GM23338 (cell line): ENCODE measurements at regions not wholly inside any gene's neighbourhood (a gene's known extent, or its start where the extent isn't known, plus 50 kb on each side); places are given as distances from the start of the nearest gene placed in this dataset.

Source experiments
- ATAC-seq: fragments of 200-7000 bp; cut with Tn5 transposase; 3 replicates; pipeline ENCODE4 v1.9.1; 2020
- DNase-seq: peaks from one replicate; pipeline ENCODE4 v3.0.0-alpha.2; 2015; ENCODE audit warnings: low spot score
- H2AFZ ChIP-seq: fragments of 200-600 bp; sonication (generic); 2 replicates; pipeline ENCODE4 v1.8.0; 2016; ENCODE audit warnings: antibody characterized with exemption, mild to moderate bottlenecking, moderate library complexity
- H3F3A ChIP-seq: fragments of 200-600 bp; sonication (generic); replicated peaks from 2 replicates; pipeline ENCODE4 v1.8.0; 2017; ENCODE audit warnings: antibody characterized with exemption, mixed run types, low read depth
- H3K27ac ChIP-seq: fragments of 200-600 bp; sonication (generic); 2 replicates; pipeline ENCODE4 v1.6.1; 2016; ENCODE audit warnings: low read depth
- H3K27me3 ChIP-seq: fragments of 200-600 bp; sonication (generic); 2 replicates; pipeline ENCODE4 v1.8.0; 2016; ENCODE audit warnings: mild to moderate bottlenecking, mixed run types, moderate library complexity; ENCODE audit not compliant: insufficient read depth
- H3K36me3 ChIP-seq: fragments of 200-600 bp; sonication (generic); 2 replicates; pipeline ENCODE4 v1.8.0; 2016; ENCODE audit warnings: mild to moderate bottlenecking; ENCODE audit not compliant: insufficient read depth
- H3K4me1 ChIP-seq: fragments of 200-600 bp; sonication (generic); 2 replicates; pipeline ENCODE4 v1.8.0; 2016; ENCODE audit warnings: mild to moderate bottlenecking, moderate library complexity; ENCODE audit not compliant: insufficient read depth
- H3K4me2 ChIP-seq: fragments of 200-600 bp; sonication (generic); 2 replicates; pipeline ENCODE4 v1.7.1; 2017; ENCODE audit warnings: mixed run types
- H3K4me3 ChIP-seq: fragments of 200-600 bp; sonication (generic); 2 replicates; pipeline ENCODE4 v1.6.1; 2016; ENCODE audit warnings: mixed run types
- H3K79me2 ChIP-seq: fragments of 200-600 bp; sonication (generic); replicated peaks from 2 replicates; pipeline ENCODE4 v1.8.0; 2017; ENCODE audit warnings: mild to moderate bottlenecking; ENCODE audit not compliant: insufficient read depth
- H3K9me2 ChIP-seq: fragments of 200-600 bp; sonication (generic); 2 replicates; pipeline ENCODE4 v1.8.0; 2017; ENCODE audit not compliant: insufficient read depth
- H4K20me1 ChIP-seq: fragments of 200-600 bp; sonication (generic); replicated peaks from 2 replicates; pipeline ENCODE4 v1.8.0; 2017; ENCODE audit warnings: mild to moderate bottlenecking; ENCODE audit not compliant: insufficient read depth
- H3K27ac Mint-ChIP-seq: 2 replicates; pipeline ENCODE4 v1.8.0; 2020; ENCODE audit warnings: inconsistent platforms, mild to moderate bottlenecking, moderate library complexity, mixed read lengths
- H3K27me3 Mint-ChIP-seq: 3 replicates; pipeline ENCODE4 v1.8.0; 2022; ENCODE audit warnings: low read depth, mild to moderate bottlenecking, moderate library complexity, mixed read lengths, inconsistent platforms; ENCODE audit not compliant: insufficient read depth, poor library complexity
- H3K36me3 Mint-ChIP-seq: 3 replicates; pipeline ENCODE4 v1.8.0; 2021; ENCODE audit warnings: low read depth, mild to moderate bottlenecking, inconsistent platforms, moderate library complexity, mixed read lengths
- H3K4me1 Mint-ChIP-seq: 3 replicates; pipeline ENCODE4 v1.8.0; 2020; ENCODE audit warnings: mild to moderate bottlenecking, inconsistent platforms, mixed read lengths
- H3K4me3 Mint-ChIP-seq: 3 replicates; pipeline ENCODE4 v1.8.0; 2021; ENCODE audit warnings: moderate library complexity, mild to moderate bottlenecking, inconsistent platforms, mixed read lengths
- H3K9me3 Mint-ChIP-seq: 3 replicates; pipeline ENCODE4 v1.8.0; 2020; ENCODE audit warnings: moderate library complexity, mild to moderate bottlenecking, inconsistent platforms, mixed read lengths
- CREB1 ChIP-seq: fragments of 250-450 bp; sonication (Bioruptor Pico); IDR thresholded peaks from 2 replicates; pipeline ENCODE4 v1.5.0; 2020; ENCODE audit warnings: low read depth, mild to moderate bottlenecking, moderate library complexity
- CTCF ChIP-seq, 2 experiments: fragments of 200-600 bp in 1 of 2; sonication (generic) in 1 of 2; conservative IDR thresholded peaks; 2 replicates each; pipeline versions ENCODE4 v1.5.1 to v1.6.1; 2016 to 2017; ENCODE audit warnings: antibody characterized with exemption in 2 of 2, low read depth in 2 of 2, mild to moderate bottlenecking in 2 of 2, moderate library complexity in 1 of 2
- ETS1 ChIP-seq: IDR thresholded peaks from 2 replicates; pipeline ENCODE4 v1.6.1; 2016; ENCODE audit warnings: antibody characterized with exemption
- EZH2 ChIP-seq: fragments of 200-600 bp; sonication (generic); IDR thresholded peaks from one replicate; pipeline ENCODE4 v1.8.0; 2017; ENCODE audit warnings: antibody characterized with exemption, mild to moderate bottlenecking, low read depth; ENCODE audit not compliant: unreplicated experiment
- EZH2phosphoT487 ChIP-seq: fragments of 200-600 bp; sonication (generic); IDR thresholded peaks from one replicate; pipeline ENCODE4 v1.8.1; 2018; ENCODE audit warnings: antibody characterized with exemption; ENCODE audit not compliant: unreplicated experiment
- JUNB ChIP-seq: IDR thresholded peaks from one replicate; pipeline ENCODE4 v1.6.1; 2016; ENCODE audit warnings: antibody characterized with exemption; ENCODE audit not compliant: unreplicated experiment
- NANOG ChIP-seq: IDR thresholded peaks from 2 replicates; pipeline ENCODE4 v1.6.1; 2016; ENCODE audit warnings: antibody characterized with exemption, borderline replicate concordance
- REST ChIP-seq: IDR thresholded peaks from one replicate; pipeline ENCODE4 v1.6.1; 2018; ENCODE audit warnings: antibody characterized with exemption; ENCODE audit not compliant: unreplicated experiment
- ZNF114 ChIP-seq: fragments of 250-450 bp; sonication (Bioruptor Pico); IDR thresholded peaks from 2 replicates; pipeline ENCODE4 v1.5.0; 2020; ENCODE audit warnings: mild to moderate bottlenecking, moderate library complexity
- ZNF462 ChIP-seq: fragments of 250-450 bp; sonication (Bioruptor Pico); IDR thresholded peaks from 2 replicates; pipeline ENCODE4 v1.5.0; 2020; ENCODE audit warnings: mild to moderate bottlenecking, moderate library complexity

- no peaks in the 10 kb centered on the region for H4K20me1 ChIP-seq
- no peak overlapping the region for H3K4me3 ChIP-seq
- H3K27ac Mint-ChIP-seq, result no peak overlapping the region
- no peak for TF ChIP-seq NANOG
- TF ChIP-seq ZNF462, result no peak
- no peak overlapping the region for H3K4me3 Mint-ChIP-seq
- peaks cover 2% of the 10 kb centered on the region for H3K4me1 Mint-ChIP-seq
- no peak overlapping the region for H3K4me2 ChIP-seq
- no peak overlapping the region for H3K27ac ChIP-seq
- H3K9me3 Mint-ChIP-seq, result no peaks in the 10 kb centered on the region
- no peaks in the 10 kb centered on the region for H3K36me3 Mint-ChIP-seq
- no peak for DNase-seq
- no peak overlapping the region for H2AFZ ChIP-seq
- H3F3A ChIP-seq, result no peaks in the 10 kb centered on the region
- peaks cover 3% of the 10 kb centered on the region for H3K27me3 Mint-ChIP-seq
- no peaks in the 10 kb centered on the region for H3K27me3 ChIP-seq
- 0 out of 2 replicates have a peak, but pooled peaks cover 2% of the 10 kb centered on the region for H3K4me1 ChIP-seq
- H3K79me2 ChIP-seq, result no peaks in the 10 kb centered on the region
- H3K36me3 ChIP-seq, result no peaks in the 10 kb centered on the region
- ATAC-seq, result no peak
- H3K9me2 ChIP-seq, result peaks cover 13% of the 10 kb centered on the region; the same call in 1 of the 2 replicates
These were observed 82.2 kb upstream of the ST8SIA3 start for GRCh38 chr18:57270156-57270555.

GRCh38 chr18:57273194-57273593 is 79.2 kb upstream of the ST8SIA3 start:
- Mint-ChIP-seq H3K4me3 (no peak overlapping the region), H3K4me1 (peaks cover 10% of the 10 kb centered on the region; the same call in 2 of the 3 replicates), H3K36me3 (no peaks in the 10 kb centered on the region), H3K27me3 (peaks cover 3% of the 10 kb centered on the region), H3K27ac (no peak overlapping the region), H3K9me3 (no peaks in the 10 kb centered on the region)
- H3K27ac ChIP-seq, result no peak overlapping the region
- no peaks in the 10 kb centered on the region for H3K36me3 ChIP-seq
- no peaks in the 10 kb centered on the region for H3K27me3 ChIP-seq
- H3K4me2 ChIP-seq, result no peak overlapping the region
- H3K9me2 ChIP-seq, result 0 out of 2 replicates have a peak, but pooled peaks cover 4% of the 10 kb centered on the region
- DNase-seq (no peak), ATAC-seq (no peak)
- H3K79me2 ChIP-seq, result no peaks in the 10 kb centered on the region
- H2AFZ ChIP-seq, result no peak overlapping the region
- peaks cover 6% of the 10 kb centered on the region; the same call in 1 of the 2 replicates for H3K4me1 ChIP-seq
- no peaks in the 10 kb centered on the region for H3F3A ChIP-seq
- H4K20me1 ChIP-seq, result no peaks in the 10 kb centered on the region
- no peak overlapping the region for H3K4me3 ChIP-seq
- no peak for TF ChIP-seq EZH2
- no peak for TF ChIP-seq REST
- no peak for TF ChIP-seq ETS1
- TF ChIP-seq CTCF (conservative IDR thresholded peaks at IDR 0.05; ENCODE audit: low read depth in 2 of 2), result no peak
- TF ChIP-seq JUNB, result no peak
- no peak for TF ChIP-seq EZH2phosphoT487
- TF ChIP-seq ZNF114 (CRISPR knock-in tag), result no peak
- no peak for TF ChIP-seq CREB1 (CRISPR knock-in tag)
